Naive thymus-derived CD4-positive, alpha-beta T cell (primary cell): ENCODE measurements at regions not wholly inside any gene's neighbourhood (a gene's known extent, or its start where the extent isn't known, plus 50 kb on each side); places are given as distances from the start of the nearest gene placed in this dataset.
"Not testable (repeated sequence)": the region's sequence is repeated elsewhere in the genome, so short reads cannot be mapped to it uniquely, and the experiment has no call there.

Source experiments
- ATAC-seq: fragments of 150-1000 bp; cut with Tn5 transposase; 2 replicates; pipeline ENCODE4 v1.10.0; 2021; ENCODE audit warnings: mild to moderate bottlenecking, moderate library complexity
- CTCF ChIA-PET: fragments of 350-600 bp; sonication (Branson Sonifier 250); formaldehyde crosslinking; loops from one replicate; lab custom pipeline; 2021; ENCODE audit warnings: antibody characterized with exemption; lab: Charles Lee
- POLR2A ChIA-PET: fragments of 350-600 bp; sonication (Branson Sonifier 250); formaldehyde crosslinking; loops from one replicate; lab custom pipeline; 2021; ENCODE audit warnings: antibody characterized with exemption, inconsistent platforms; lab: Charles Lee
- DNase-seq, 9 donors: peaks; one replicate each; pipeline versions ENCODE4 v3.0.0 to v3.0.0-alpha.2; 2020 to 2022; ENCODE audit warnings: mixed read lengths in 1 of 9
- H3K27ac ChIP-seq: one replicate; pipeline ENCODE4 v1.7.0; 2013; ENCODE audit warnings: mild to moderate bottlenecking, low read depth, low read length, moderate library complexity
- H3K27me3 ChIP-seq, 2 donors: one replicate each; pipeline ENCODE4 v1.7.0; 2013; ENCODE audit warnings: low read length in 2 of 2, mild to moderate bottlenecking in 2 of 2, moderate library complexity in 2 of 2; ENCODE audit not compliant: control insufficient read depth in 2 of 2, insufficient read depth in 2 of 2
- H3K36me3 ChIP-seq, 3 experiments: 1 replicate in 2 of 3; 2 replicates in 1 of 3; pipeline ENCODE4 v1.7.0; 2013; ENCODE audit warnings: low read length in 3 of 3, mild to moderate bottlenecking in 3 of 3, moderate library complexity in 1 of 3; ENCODE audit not compliant: insufficient read depth in 3 of 3, control insufficient read depth in 2 of 3
- H3K4me1 ChIP-seq, 2 donors: one replicate each; pipeline ENCODE4 v1.7.0; 2013; ENCODE audit warnings: low read length in 2 of 2, mild to moderate bottlenecking in 2 of 2, moderate library complexity in 1 of 2; ENCODE audit not compliant: control insufficient read depth in 2 of 2, insufficient read depth in 2 of 2
- H3K4me3 ChIP-seq: 2 replicates; pipeline ENCODE4 v1.7.0; 2013; ENCODE audit warnings: mild to moderate bottlenecking, low read length
- H3K9me3 ChIP-seq, 3 experiments: 1 replicate in 2 of 3; 2 replicates in 1 of 3; pipeline ENCODE4 v1.7.0; 2013; ENCODE audit warnings: low read length in 3 of 3; ENCODE audit not compliant: control insufficient read depth in 2 of 3
- H3K27ac Mint-ChIP-seq, 9 donors: one replicate each; pipeline ENCODE4 v1.8.0; 2020 to 2022; ENCODE audit warnings: mixed read lengths in 9 of 9, mild to moderate bottlenecking in 8 of 9, moderate library complexity in 5 of 9, inconsistent platforms in 2 of 9
- H3K27me3 Mint-ChIP-seq, 5 donors: one replicate each; pipeline ENCODE4 v1.8.0; 2021 to 2022; ENCODE audit warnings: mixed read lengths in 5 of 5, mild to moderate bottlenecking in 1 of 5
- H3K36me3 Mint-ChIP-seq, 5 donors: one replicate each; pipeline ENCODE4 v1.8.0; 2020 to 2022; ENCODE audit warnings: mixed read lengths in 5 of 5, mild to moderate bottlenecking in 3 of 5, inconsistent platforms in 1 of 5
- H3K4me1 Mint-ChIP-seq, 7 donors: one replicate each; pipeline ENCODE4 v1.8.0; 2020 to 2022; ENCODE audit warnings: mixed read lengths in 7 of 7, mild to moderate bottlenecking in 3 of 7, inconsistent platforms in 1 of 7
- H3K4me3 Mint-ChIP-seq, 10 donors: one replicate each; pipeline ENCODE4 v1.8.0; 2020 to 2022; ENCODE audit warnings: mild to moderate bottlenecking in 10 of 10, mixed read lengths in 10 of 10, moderate library complexity in 6 of 10, inconsistent platforms in 2 of 10
- H3K9me3 Mint-ChIP-seq, 11 donors: one replicate each; pipeline ENCODE4 v1.8.0; 2020 to 2022; ENCODE audit warnings: mixed read lengths in 11 of 11, mild to moderate bottlenecking in 4 of 11, inconsistent platforms in 1 of 11, moderate library complexity in 1 of 11
- intact Hi-C, 2 donors: fragments of 100-400 bp; cut with micrococcal nuclease; formaldehyde crosslinking; loops; one replicate each; pipeline ENCODE4 v1.15.1; 2023

- H3K4me1 ChIP-seq, result no peaks in the 10 kb centered on the region
- peak overlapping the region; percentile 28 for H3K27ac ChIP-seq
- ChIA-PET CTCF (no interaction called here), POLR2A (no interaction called here)
- no peaks in the 10 kb centered on the region for H3K9me3 ChIP-seq
- ATAC-seq (peak; percentile 66), DNase-seq (peak in 3 of 9 donors; percentile 6 to 40 (median 16))
- H3K36me3 ChIP-seq, result no peaks in the 10 kb centered on the region
- no peaks in the 10 kb centered on the region for H3K27me3 ChIP-seq
- peaks cover 0 to 50% (median 16%) of the 10 kb centered on the region in 5 donors for H3K27me3 Mint-ChIP-seq
- H3K27ac Mint-ChIP-seq, result peak overlapping the region in 3 of 9 donors; percentile 4 to 63 (median 51)
- no peaks in the 10 kb centered on the region for H3K36me3 Mint-ChIP-seq
- H3K4me3 ChIP-seq, result peak overlapping the region; percentile 46
- peak overlapping the region; percentile 30 to 81 (median 70) for H3K4me3 Mint-ChIP-seq
- peaks cover 0 to 13% (median 0%) of the 10 kb centered on the region in 7 donors for H3K4me1 Mint-ChIP-seq
- intact Hi-C loops, result no loop called here
- H3K9me3 Mint-ChIP-seq, result no peaks in the 10 kb centered on the region
Measured at GRCh38 chr15:77944002-77944867, 133.3 kb downstream of the TBC1D2B start.

- ChIA-PET POLR2A (no interaction called here), CTCF (no interaction called here)
- DNase-seq (no peak), ATAC-seq (no peak)
- Mint-ChIP-seq H3K27me3 (peaks cover 0 to 47% (median 16%) of the 10 kb centered on the region in 5 donors), H3K36me3 (no peaks in the 10 kb centered on the region), H3K9me3 (peaks cover 0 to 1% (median 0%) of the 10 kb centered on the region in 11 donors), H3K4me1 (peaks cover 0 to 13% (median 0%) of the 10 kb centered on the region in 7 donors), H3K27ac (peak overlapping the region in 4 of 9 donors; percentile 4 to 83 (median 42)), H3K4me3 (peak overlapping the region in 2 of 10 donors; percentile 26 to 41)
- H3K36me3 ChIP-seq, result no peaks in the 10 kb centered on the region
- H3K27me3 ChIP-seq, result no peaks in the 10 kb centered on the region
- intact Hi-C loops, result no loop called here
- no peaks in the 10 kb centered on the region for H3K4me1 ChIP-seq
- H3K9me3 ChIP-seq, result no peaks in the 10 kb centered on the region
- H3K27ac ChIP-seq, result no peak overlapping the region
- H3K4me3 ChIP-seq, result no peak overlapping the region
Measured at GRCh38 chr15:77942611-77943211, 134.8 kb downstream of the TBC1D2B start.

GRCh38 chr15:77941090-77941827 lies 136.3 kb downstream of the TBC1D2B start:
- H3K4me1 ChIP-seq, H3K36me3 ChIP-seq, DNase-seq, H3K9me3 ChIP-seq, CTCF ChIA-PET, H3K27me3 ChIP-seq, H3K9me3 Mint-ChIP-seq, POLR2A ChIA-PET, H3K4me3 ChIP-seq, H3K36me3 Mint-ChIP-seq, H3K27ac Mint-ChIP-seq, ATAC-seq, H3K27ac ChIP-seq, intact Hi-C loops, H3K4me3 Mint-ChIP-seq: not testable (repeated sequence)
- Mint-ChIP-seq H3K27me3 (peaks cover 0 to 37% (median 16%) of the 10 kb centered on the region in 5 donors), H3K4me1 (peaks cover 0 to 13% (median 0%) of the 10 kb centered on the region in 7 donors)

- no peaks in the 10 kb centered on the region for H3K27me3 ChIP-seq
- DNase-seq (no peak), ATAC-seq (no peak)
- ChIA-PET CTCF (no interaction called here), POLR2A (no interaction called here)
- Mint-ChIP-seq H3K27ac (peak overlapping the region in 1 of 9 donors; percentile 38), H3K4me3 (no peak overlapping the region), H3K4me1 (peaks cover 0 to 13% (median 0%) of the 10 kb centered on the region in 7 donors), H3K9me3 (peaks cover 0 to 1% (median 0%) of the 10 kb centered on the region in 11 donors), H3K36me3 (no peaks in the 10 kb centered on the region), H3K27me3 (peaks cover 0 to 29% (median 16%) of the 10 kb centered on the region in 5 donors)
- H3K4me3 ChIP-seq, result no peak overlapping the region
- no peaks in the 10 kb centered on the region for H3K4me1 ChIP-seq
- no peak overlapping the region for H3K27ac ChIP-seq
- intact Hi-C loops, result no loop called here
- H3K36me3 ChIP-seq, result no peaks in the 10 kb centered on the region
- no peaks in the 10 kb centered on the region for H3K9me3 ChIP-seq
Measured at GRCh38 chr15:77940381-77940947, 137.0 kb downstream of the TBC1D2B start.

GRCh38 chr15:77939851-77940250 lies 137.7 kb downstream of the TBC1D2B start:
- peaks cover 0 to 23% (median 13%) of the 10 kb centered on the region in 5 donors for H3K27me3 Mint-ChIP-seq
- ChIA-PET POLR2A (no interaction called here), CTCF (no interaction called here)
- H3K4me1 Mint-ChIP-seq, result peaks cover 0 to 10% (median 0%) of the 10 kb centered on the region in 7 donors
- ATAC-seq (no peak), DNase-seq (no peak)
- Histone ChIP-seq H3K4me1 (no peaks in the 10 kb centered on the region), H3K27me3 (no peaks in the 10 kb centered on the region), H3K9me3 (no peaks in the 10 kb centered on the region), H3K4me3 (no peak overlapping the region), H3K36me3 (no peaks in the 10 kb centered on the region), H3K27ac (no peak overlapping the region)
- intact Hi-C loops, result no loop called here
- no peak overlapping the region for H3K27ac Mint-ChIP-seq
- H3K4me3 Mint-ChIP-seq, result no peak overlapping the region
- no peaks in the 10 kb centered on the region for H3K36me3 Mint-ChIP-seq
- peaks cover 0 to 1% (median 0%) of the 10 kb centered on the region in 11 donors for H3K9me3 Mint-ChIP-seq

- H3K36me3 ChIP-seq, H3K27me3 ChIP-seq, H3K36me3 Mint-ChIP-seq, H3K4me3 ChIP-seq, H3K4me1 ChIP-seq, H3K27ac Mint-ChIP-seq, CTCF ChIA-PET, POLR2A ChIA-PET, H3K4me3 Mint-ChIP-seq, H3K9me3 Mint-ChIP-seq, intact Hi-C loops, H3K4me1 Mint-ChIP-seq, H3K27ac ChIP-seq, H3K9me3 ChIP-seq, ATAC-seq, DNase-seq: not testable (repeated sequence)
- H3K27me3 Mint-ChIP-seq, result peaks cover 0 to 16% (median 13%) of the 10 kb centered on the region in 5 donors
Measured at GRCh38 chr15:77939026-77939425, 138.5 kb downstream of the TBC1D2B start.
